ENCODE measurements at regions not wholly inside any gene's neighbourhood (a gene's known extent, or its start where the extent isn't known, plus 50 kb on each side); places are given as distances from the start of the nearest gene placed in this dataset.

GRCh38 chr1:101317590-101317989 lies 80.8 kb downstream of the S1PR1 start:
- DNase-seq (ENCODE audit: low read depth), result no peak

GRCh38 chr1:101323535-101323934 lies 86.7 kb downstream of the S1PR1 start:
- no peak for DNase-seq (ENCODE audit: low read depth)

- no peak for DNase-seq (ENCODE audit: low read depth)
These were observed 88.3 kb downstream of the S1PR1 start for GRCh38 chr1:101325144-101325543.

- DNase-seq (ENCODE audit: low read depth), result no peak
These were observed 93.8 kb downstream of the S1PR1 start for GRCh38 chr1:101330427-101331130.

- DNase-seq (ENCODE audit: low read depth), result no peak
These were observed 95.0 kb downstream of the S1PR1 start for GRCh38 chr1:101331794-101332193.

GRCh38 chr1:101332633-101333032 lies 95.8 kb downstream of the S1PR1 start:
- DNase-seq (ENCODE audit: low read depth), result no peak

- no peak for DNase-seq (ENCODE audit: low read depth)
These were observed 96.4 kb downstream of the S1PR1 start for GRCh38 chr1:101333186-101333585.

GRCh38 chr1:101337968-101338367 lies 101.1 kb downstream of the S1PR1 start:
- DNase-seq (ENCODE audit: low read depth), result no peak

GRCh38 chr1:101338714-101339430 lies 102.1 kb downstream of the S1PR1 start:
- DNase-seq (ENCODE audit: low read depth), result no peak

- no peak for DNase-seq (ENCODE audit: low read depth)
These were observed 107.9 kb downstream of the S1PR1 start for GRCh38 chr1:101344745-101345144.

- DNase-seq (ENCODE audit: low read depth), result no peak
These were observed 109.6 kb downstream of the S1PR1 start for GRCh38 chr1:101346419-101346818.

- no peak for DNase-seq (ENCODE audit: low read depth)
These were observed 119.2 kb downstream of the S1PR1 start for GRCh38 chr1:101356013-101356412.

GRCh38 chr1:101356604-101357443 lies 120.0 kb downstream of the S1PR1 start:
- DNase-seq (ENCODE audit: low read depth), result no peak

- peak; percentile 58 for DNase-seq (ENCODE audit: low read depth)
These were observed 120.7 kb downstream of the S1PR1 start for GRCh38 chr1:101357444-101357986.

GRCh38 chr1:101360506-101360905 lies 123.7 kb downstream of the S1PR1 start:
- DNase-seq (ENCODE audit: low read depth), result no peak

GRCh38 chr1:101363891-101364318 lies 127.1 kb downstream of the S1PR1 start:
- DNase-seq (ENCODE audit: low read depth), result no peak

- DNase-seq (ENCODE audit: low read depth), result no peak
These were observed 127.7 kb downstream of the S1PR1 start for GRCh38 chr1:101364370-101365120.

GRCh38 chr1:101365186-101365585 lies 128.4 kb downstream of the S1PR1 start:
- DNase-seq (ENCODE audit: low read depth), result no peak

GRCh38 chr1:101365878-101366277 lies 129.1 kb downstream of the S1PR1 start:
- no peak for DNase-seq (ENCODE audit: low read depth)

GRCh38 chr1:101366513-101367215 lies 129.8 kb downstream of the S1PR1 start:
- DNase-seq (ENCODE audit: low read depth), result no peak

- DNase-seq (ENCODE audit: low read depth), result no peak
These were observed 130.8 kb downstream of the S1PR1 start for GRCh38 chr1:101367630-101368029.

Data from fibroblast of the conjunctiva (primary cell).